HL-60 (cell line): ENCODE measurements at regions not wholly inside any gene's neighbourhood (a gene's known extent, or its start where the extent isn't known, plus 50 kb on each side); places are given as distances from the start of the nearest gene placed in this dataset.

Experiments used
- DNase-seq, 2 experiments: peaks; one replicate each; pipeline ENCODE4 v3.0.0-alpha.2; 2010 to 2020; ENCODE audit warnings: low read depth in 1 of 2, low spot score in 1 of 2
- H3K27ac ChIP-seq: fragments of 250-450 bp; sonication (Bioruptor Pico); replicated peaks from 2 replicates; pipeline ENCODE4 v1.5.1; 2020; ENCODE audit warnings: mild to moderate bottlenecking, moderate library complexity
- H3K27me3 ChIP-seq: fragments of 250-450 bp; sonication (Bioruptor Pico); 2 replicates; pipeline ENCODE4 v1.5.1; 2021; ENCODE audit warnings: mild to moderate bottlenecking, moderate library complexity; ENCODE audit not compliant: insufficient read depth, poor library complexity, severe bottlenecking
- H3K4me3 ChIP-seq: replicated peaks from 2 replicates; pipeline ENCODE4 v1.5.1; 2011; ENCODE audit warnings: mild to moderate bottlenecking, control low read depth, low read length; ENCODE audit not compliant: insufficient read depth
- GABPA ChIP-seq: IDR thresholded peaks from 2 replicates; pipeline ENCODE4 v1.6.1; 2012; ENCODE audit warnings: low read depth
- POLR2AphosphoS5 ChIP-seq: IDR thresholded peaks from 2 replicates; pipeline ENCODE4 v1.6.1; 2012; ENCODE audit warnings: low read depth
- SPI1 ChIP-seq: IDR thresholded peaks from 2 replicates; pipeline ENCODE4 v1.6.1; 2012; ENCODE audit warnings: low read depth, mild to moderate bottlenecking, borderline replicate concordance
- TF ChIP-seq, protein P1 (sequence below): IDR thresholded peaks from one replicate; pipeline ENCODE4 v1.5.1; 2011; ENCODE audit warnings: low read length, control low read depth, inconsistent platforms; ENCODE audit not compliant: insufficient read depth
- TF ChIP-seq, protein P2 (sequence below): IDR thresholded peaks from 2 replicates; pipeline ENCODE4 v1.6.1; 2012; ENCODE audit warnings: low read depth; ENCODE audit not compliant: insufficient replicate concordance

DNA sequence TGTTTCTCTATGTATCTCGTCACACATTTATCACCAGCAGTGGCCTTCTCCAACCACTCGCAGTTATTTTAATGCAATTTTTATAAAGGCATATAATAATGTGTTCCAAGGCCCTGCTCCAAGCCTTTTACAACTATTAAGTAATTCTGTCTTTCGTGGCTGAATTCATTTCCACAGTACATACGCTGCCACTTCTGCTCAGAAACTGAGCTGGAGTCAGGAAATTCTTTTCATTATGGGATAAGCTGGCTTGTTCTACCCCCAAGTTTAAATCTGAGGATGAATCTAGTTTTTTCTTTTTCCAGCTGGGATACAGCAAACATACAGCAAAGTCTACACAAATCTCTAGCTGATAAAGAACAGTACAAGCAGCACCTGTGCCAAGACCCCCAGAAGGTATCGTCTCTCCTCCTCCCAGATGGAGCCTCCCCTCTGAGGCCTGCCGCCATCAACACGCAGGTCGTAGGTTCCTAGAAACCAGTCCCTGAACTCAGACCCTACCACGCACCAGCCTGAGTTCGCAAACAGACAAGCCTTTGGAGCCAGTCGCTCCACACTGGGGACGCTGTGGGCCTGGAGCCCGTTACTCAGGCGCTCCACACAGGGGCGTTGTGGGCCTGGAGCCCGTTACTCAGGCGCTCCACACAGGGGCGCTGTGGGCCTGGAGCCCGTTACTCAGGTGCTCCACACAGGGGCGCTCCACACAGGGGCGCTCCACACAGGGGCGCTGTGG lies 263.5 kb downstream of the THBS2 start:
- Histone ChIP-seq H3K4me3 (no peak overlapping the region), H3K27ac (no peak overlapping the region), H3K27me3 (no peaks in the 10 kb centered on the region)
- no peak for DNase-seq
- TF ChIP-seq, protein P1, sequence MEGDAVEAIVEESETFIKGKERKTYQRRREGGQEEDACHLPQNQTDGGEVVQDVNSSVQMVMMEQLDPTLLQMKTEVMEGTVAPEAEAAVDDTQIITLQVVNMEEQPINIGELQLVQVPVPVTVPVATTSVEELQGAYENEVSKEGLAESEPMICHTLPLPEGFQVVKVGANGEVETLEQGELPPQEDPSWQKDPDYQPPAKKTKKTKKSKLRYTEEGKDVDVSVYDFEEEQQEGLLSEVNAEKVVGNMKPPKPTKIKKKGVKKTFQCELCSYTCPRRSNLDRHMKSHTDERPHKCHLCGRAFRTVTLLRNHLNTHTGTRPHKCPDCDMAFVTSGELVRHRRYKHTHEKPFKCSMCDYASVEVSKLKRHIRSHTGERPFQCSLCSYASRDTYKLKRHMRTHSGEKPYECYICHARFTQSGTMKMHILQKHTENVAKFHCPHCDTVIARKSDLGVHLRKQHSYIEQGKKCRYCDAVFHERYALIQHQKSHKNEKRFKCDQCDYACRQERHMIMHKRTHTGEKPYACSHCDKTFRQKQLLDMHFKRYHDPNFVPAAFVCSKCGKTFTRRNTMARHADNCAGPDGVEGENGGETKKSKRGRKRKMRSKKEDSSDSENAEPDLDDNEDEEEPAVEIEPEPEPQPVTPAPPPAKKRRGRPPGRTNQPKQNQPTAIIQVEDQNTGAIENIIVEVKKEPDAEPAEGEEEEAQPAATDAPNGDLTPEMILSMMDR, result no peak
- TF ChIP-seq SPI1 (no peak), GABPA (no peak), POLR2AphosphoS5 (no peak)
- TF ChIP-seq, protein P2, sequence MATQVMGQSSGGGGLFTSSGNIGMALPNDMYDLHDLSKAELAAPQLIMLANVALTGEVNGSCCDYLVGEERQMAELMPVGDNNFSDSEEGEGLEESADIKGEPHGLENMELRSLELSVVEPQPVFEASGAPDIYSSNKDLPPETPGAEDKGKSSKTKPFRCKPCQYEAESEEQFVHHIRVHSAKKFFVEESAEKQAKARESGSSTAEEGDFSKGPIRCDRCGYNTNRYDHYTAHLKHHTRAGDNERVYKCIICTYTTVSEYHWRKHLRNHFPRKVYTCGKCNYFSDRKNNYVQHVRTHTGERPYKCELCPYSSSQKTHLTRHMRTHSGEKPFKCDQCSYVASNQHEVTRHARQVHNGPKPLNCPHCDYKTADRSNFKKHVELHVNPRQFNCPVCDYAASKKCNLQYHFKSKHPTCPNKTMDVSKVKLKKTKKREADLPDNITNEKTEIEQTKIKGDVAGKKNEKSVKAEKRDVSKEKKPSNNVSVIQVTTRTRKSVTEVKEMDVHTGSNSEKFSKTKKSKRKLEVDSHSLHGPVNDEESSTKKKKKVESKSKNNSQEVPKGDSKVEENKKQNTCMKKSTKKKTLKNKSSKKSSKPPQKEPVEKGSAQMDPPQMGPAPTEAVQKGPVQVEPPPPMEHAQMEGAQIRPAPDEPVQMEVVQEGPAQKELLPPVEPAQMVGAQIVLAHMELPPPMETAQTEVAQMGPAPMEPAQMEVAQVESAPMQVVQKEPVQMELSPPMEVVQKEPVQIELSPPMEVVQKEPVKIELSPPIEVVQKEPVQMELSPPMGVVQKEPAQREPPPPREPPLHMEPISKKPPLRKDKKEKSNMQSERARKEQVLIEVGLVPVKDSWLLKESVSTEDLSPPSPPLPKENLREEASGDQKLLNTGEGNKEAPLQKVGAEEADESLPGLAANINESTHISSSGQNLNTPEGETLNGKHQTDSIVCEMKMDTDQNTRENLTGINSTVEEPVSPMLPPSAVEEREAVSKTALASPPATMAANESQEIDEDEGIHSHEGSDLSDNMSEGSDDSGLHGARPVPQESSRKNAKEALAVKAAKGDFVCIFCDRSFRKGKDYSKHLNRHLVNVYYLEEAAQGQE, result no peak

DNA sequence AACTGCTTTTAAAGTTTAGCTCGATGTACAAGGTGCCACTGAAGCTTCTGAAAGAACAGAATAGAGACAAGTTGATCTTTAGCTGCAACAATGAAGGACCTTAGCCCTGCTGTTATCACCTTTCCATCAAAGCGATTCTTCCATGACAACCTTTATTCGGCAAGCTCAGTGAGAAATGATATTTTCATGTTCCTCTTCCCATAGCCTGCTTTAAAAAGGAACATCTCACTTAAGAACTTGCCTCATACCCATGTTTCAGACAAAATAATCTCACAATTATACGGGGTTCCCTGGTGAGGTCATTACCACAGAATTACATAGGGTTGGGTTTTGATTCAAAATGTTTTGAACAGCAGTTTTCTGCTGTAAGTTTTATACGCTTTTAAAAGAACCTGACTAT lies 264.2 kb downstream of the THBS2 start:
- TF ChIP-seq, protein P1, result no peak
- no peak for TF ChIP-seq GABPA
- no peak for TF ChIP-seq POLR2AphosphoS5
- no peak overlapping the region for H3K4me3 ChIP-seq
- H3K27me3 ChIP-seq, result no peaks in the 10 kb centered on the region
- DNase-seq, result no peak
- H3K27ac ChIP-seq, result no peak overlapping the region

DNA sequence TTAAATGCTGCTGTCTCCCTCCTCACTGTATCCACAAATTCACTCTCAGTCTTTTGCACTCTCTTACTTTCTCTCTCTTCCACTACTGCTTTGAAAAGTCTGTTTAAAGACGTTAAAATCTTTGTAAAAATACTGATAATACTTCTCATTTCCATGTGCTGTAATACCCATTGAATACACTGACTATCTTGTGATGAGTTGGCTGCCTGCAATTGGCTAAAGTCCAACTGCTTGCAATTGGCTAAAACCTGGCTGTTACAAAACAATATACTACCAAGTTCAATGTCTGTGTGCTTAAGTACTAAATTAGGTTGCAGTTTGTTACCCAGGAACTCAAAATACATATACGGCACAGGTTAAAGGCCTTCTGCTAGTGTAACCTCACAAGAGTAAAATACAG lies 264.8 kb downstream of the THBS2 start:
- Histone ChIP-seq H3K4me3 (no peak overlapping the region), H3K27ac (no peak overlapping the region), H3K27me3 (no peaks in the 10 kb centered on the region)
- TF ChIP-seq SPI1 (no peak), POLR2AphosphoS5 (no peak), GABPA (no peak)
- TF ChIP-seq, protein P2, result no peak
- TF ChIP-seq, protein P1, result no peak
- DNase-seq, result no peak

DNA sequence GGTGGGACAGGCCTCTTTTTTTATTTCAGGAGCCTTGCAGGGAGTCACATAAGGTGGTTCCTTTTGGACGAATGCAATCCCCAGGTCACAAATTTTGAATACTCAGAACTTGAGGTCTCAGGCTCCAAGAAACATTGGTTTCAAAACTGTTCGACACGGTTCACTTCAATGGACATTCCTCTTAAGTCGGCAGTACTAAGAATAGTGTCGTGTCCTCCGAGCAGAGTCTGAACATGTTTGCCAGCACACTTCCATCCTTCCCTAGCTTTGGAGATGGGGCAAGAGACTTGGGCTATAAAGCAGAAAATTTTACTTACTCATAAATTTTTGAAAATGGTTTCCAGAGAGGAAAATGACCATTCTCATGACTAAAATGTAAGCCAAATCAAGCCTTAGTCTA lies 265.4 kb downstream of the THBS2 start:
- Histone ChIP-seq H3K4me3 (no peak overlapping the region), H3K27me3 (no peaks in the 10 kb centered on the region), H3K27ac (no peak overlapping the region)
- no peak for DNase-seq
- TF ChIP-seq, protein P2, result no peak
- TF ChIP-seq GABPA, result no peak
- TF ChIP-seq, protein P1, result no peak
- no peak for TF ChIP-seq POLR2AphosphoS5
- TF ChIP-seq SPI1, result no peak
